ENCODE measurements at regions not wholly inside any gene's neighbourhood (a gene's known extent, or its start where the extent isn't known, plus 50 kb on each side); places are given as distances from the start of the nearest gene placed in this dataset.

- TF ChIP-seq, protein P1, sequence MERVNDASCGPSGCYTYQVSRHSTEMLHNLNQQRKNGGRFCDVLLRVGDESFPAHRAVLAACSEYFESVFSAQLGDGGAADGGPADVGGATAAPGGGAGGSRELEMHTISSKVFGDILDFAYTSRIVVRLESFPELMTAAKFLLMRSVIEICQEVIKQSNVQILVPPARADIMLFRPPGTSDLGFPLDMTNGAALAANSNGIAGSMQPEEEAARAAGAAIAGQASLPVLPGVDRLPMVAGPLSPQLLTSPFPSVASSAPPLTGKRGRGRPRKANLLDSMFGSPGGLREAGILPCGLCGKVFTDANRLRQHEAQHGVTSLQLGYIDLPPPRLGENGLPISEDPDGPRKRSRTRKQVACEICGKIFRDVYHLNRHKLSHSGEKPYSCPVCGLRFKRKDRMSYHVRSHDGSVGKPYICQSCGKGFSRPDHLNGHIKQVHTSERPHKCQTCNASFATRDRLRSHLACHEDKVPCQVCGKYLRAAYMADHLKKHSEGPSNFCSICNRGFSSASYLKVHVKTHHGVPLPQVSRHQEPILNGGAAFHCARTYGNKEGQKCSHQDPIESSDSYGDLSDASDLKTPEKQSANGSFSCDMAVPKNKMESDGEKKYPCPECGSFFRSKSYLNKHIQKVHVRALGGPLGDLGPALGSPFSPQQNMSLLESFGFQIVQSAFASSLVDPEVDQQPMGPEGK (CRISPR knock-in tag; IDR thresholded peaks at IDR 0.05; ENCODE audit: borderline replicate concordance): no peak
- TF ChIP-seq ZFP3 (CRISPR knock-in tag; IDR thresholded peaks at IDR 0.05) (no peak), ZNF8 (CRISPR knock-in tag; IDR thresholded peaks at IDR 0.05) (no peak), PPARA (CRISPR knock-in tag; IDR thresholded peaks at IDR 0.05; ENCODE audit: borderline replicate concordance) (no peak), GLIS3 (CRISPR knock-in tag; IDR thresholded peaks at IDR 0.05) (no peak), ARNTL (CRISPR knock-in tag; IDR thresholded peaks at IDR 0.05; ENCODE audit: borderline replicate concordance, low read depth) (no peak), SNAI2 (CRISPR knock-in tag; IDR thresholded peaks at IDR 0.05) (no peak)
Measured at GRCh38 chr3:104885214-104885814, 481.4 kb upstream of the ALCAM start.
